ENCODE measurements at regions not wholly inside any gene's neighbourhood (a gene's known extent, or its start where the extent isn't known, plus 50 kb on each side); places are given as distances from the start of the nearest gene placed in this dataset.

GRCh38 chr11:122305426-122306320 is 189.7 kb upstream of the BLID start (continued):
- TF ChIP-seq NFE2L2 (IDR thresholded peaks at IDR 0.05; ENCODE audit: low read depth, low read length), result no peak

GRCh38 chr11:122304973-122305372 is 189.0 kb upstream of the BLID start:
- Histone ChIP-seq H2AK5ac (ENCODE audit: low read depth, low read length) (no peak overlapping the region), H3K4me1 (ENCODE audit: control insufficient read depth, insufficient read depth, low read length) (peaks cover 1% of the 10 kb centered on the region; the same call in 1 of the 2 replicates), H4K8ac (ENCODE audit: low read depth in 2 of 2, low read length in 2 of 2) (no peak overlapping the region), H3K36me3 (ENCODE audit: control insufficient read depth, insufficient read depth, low read length) (peaks cover 3% of the 10 kb centered on the region), H3K18ac (ENCODE audit: low read depth, low read length) (no peak overlapping the region; the same call in 1 of the 2 replicates), H3K4me3 (ENCODE audit: insufficient read depth, low read depth, low read length) (no peak overlapping the region), H3K4ac (ENCODE audit: low read depth, low read length) (no peak overlapping the region), H3K9ac (ENCODE audit: low read depth, low read length) (no peak overlapping the region), H3K9me3 (ENCODE audit: control insufficient read depth, insufficient read depth, low read length) (no peaks in the 10 kb centered on the region), H2AK9ac (replicated peaks; ENCODE audit: low read depth, low read length, poor library complexity) (no peak overlapping the region), H3K4me2 (ENCODE audit: low read depth, low read length) (no peak overlapping the region), H3K56ac (ENCODE audit: extremely low read depth, insufficient read depth, low read length) (no peak overlapping the region), H3K14ac (replicated peaks; ENCODE audit: low read depth, low read length) (no peak overlapping the region), H3K27me3 (ENCODE audit: control insufficient read depth, insufficient read depth, low read length) (no peaks in the 10 kb centered on the region; the same call in 1 of the 2 replicates), H3K23ac (ENCODE audit: low read depth, low read length) (no peak overlapping the region), H2BK120ac (ENCODE audit: low read depth, low read length) (no peak overlapping the region), H3K79me1 (ENCODE audit: low read depth in 1 of 2, low read length in 2 of 2) (no peaks in the 10 kb centered on the region), H2BK5ac (ENCODE audit: low read depth, low read length, poor library complexity, severe bottlenecking) (no peak overlapping the region), H2BK15ac (ENCODE audit: low read depth, low read length) (no peak overlapping the region), H3K27ac (ENCODE audit: insufficient read depth, low read length) (no peak overlapping the region), H4K5ac (ENCODE audit: low read depth, low read length) (no peak overlapping the region), H4K91ac (ENCODE audit: insufficient read depth, low read depth, low read length) (no peak overlapping the region), H4K20me1 (ENCODE audit: insufficient read depth, low read length) (no peaks in the 10 kb centered on the region), H3K9me1 (ENCODE audit: insufficient read depth, low read length) (no peaks in the 10 kb centered on the region), H2AFZ (replicated peaks; ENCODE audit: low read length, poor library complexity) (no peak overlapping the region), H2BK20ac (ENCODE audit: low read depth, low read length) (no peak overlapping the region)
- dilution Hi-C loops (cut with HindIII; ENCODE audit: low sequenced_read_pairs, unreplicated experiment) (no loop called here), in situ Hi-C loops (cut with MboI; ENCODE audit: low sequenced_read_pairs) (no loop called here), intact Hi-C loops (cut with micrococcal nuclease) (no loop called here)
- CTCF ChIA-PET, result no interaction called here
- TF ChIP-seq FOS (IDR thresholded peaks at IDR 0.05; ENCODE audit: low read depth, low read length) (no peak), RFX5 (IDR thresholded peaks at IDR 0.05; ENCODE audit: low read depth, low read length) (no peak), BHLHE40 (IDR thresholded peaks at IDR 0.05; ENCODE audit: low read depth, low read length) (no peak), USF2 (IDR thresholded peaks at IDR 0.05; ENCODE audit: low read depth, low read length) (no peak), CHD1 (IDR thresholded peaks at IDR 0.05; ENCODE audit: low read depth, low read length) (no peak), MAFK (IDR thresholded peaks at IDR 0.05; ENCODE audit: low read depth, low read length) (no peak), CTCF (conservative IDR thresholded peaks at IDR 0.05; ENCODE audit: low read depth, low read length) (no peak), RCOR1 (IDR thresholded peaks at IDR 0.05; ENCODE audit: insufficient replicate concordance, low read length) (no peak), MAZ (IDR thresholded peaks at IDR 0.05; ENCODE audit: borderline replicate concordance, low read depth, low read length) (no peak), CEBPB (IDR thresholded peaks at IDR 0.05; ENCODE audit: low read depth, low read length) (no peak), SMC3 (IDR thresholded peaks at IDR 0.05; ENCODE audit: low read depth, low read length) (no peak), NFE2L2 (IDR thresholded peaks at IDR 0.05; ENCODE audit: low read depth, low read length) (no peak), POLR2A (IDR thresholded peaks at IDR 0.05; ENCODE audit: low read depth, low read length) (no peak), RAD21 (IDR thresholded peaks at IDR 0.05; ENCODE audit: low read length) (no peak)
- POLR2A ChIA-PET (ENCODE audit: unreplicated experiment), result no interaction called here
- no CpG with 5 or more reads among the region's 1 CpG for WGBS, 2 experiments (ENCODE audit: extremely low coverage in 2 of 2, insufficient read length in 1 of 2)
- ATAC-seq (ENCODE audit: low read depth) (no peak), DNase-seq (no peak)
- no TSS peak for BruUV-seq (replicated peaks)
